H1 (cell line): ENCODE measurements at regions not wholly inside any gene's neighbourhood (a gene's known extent, or its start where the extent isn't known, plus 50 kb on each side); places are given as distances from the start of the nearest gene placed in this dataset.
"Not testable (repeated sequence)": the region's sequence is repeated elsewhere in the genome, so short reads cannot be mapped to it uniquely, and the experiment has no call there.

ENCODE experiments used
- BRCA1 ChIP-seq: IDR thresholded peaks from 2 replicates; pipeline ENCODE4 v1.6.1; 2012; ENCODE audit warnings: low read depth, low read length, improper control_type of control experiment
- CHD2 ChIP-seq: IDR thresholded peaks from 2 replicates; pipeline ENCODE4 v1.6.1; 2012; ENCODE audit warnings: low read length, improper control_type of control experiment
- CTCF ChIP-seq, 3 experiments: IDR thresholded peaks; 1 replicate in 2 of 3; 2 replicates in 1 of 3; pipeline versions ENCODE4 v1.5.1 to v1.6.1; 2011; ENCODE audit warnings: low read length in 3 of 3, mild to moderate bottlenecking in 3 of 3, inconsistent platforms in 2 of 3, low read depth in 1 of 3, moderate library complexity in 1 of 3; ENCODE audit not compliant: insufficient read depth in 1 of 3; ENCODE audit errors: control extremely low read depth in 1 of 3
- EZH2 ChIP-seq: fragments of 200-600 bp; sonication (generic); IDR thresholded peaks from 2 replicates; pipeline ENCODE4 v1.7.1; 2012; ENCODE audit warnings: low read depth, mild to moderate bottlenecking, moderate library complexity, low read length, inconsistent platforms; ENCODE audit not compliant: severe bottlenecking
- JUND ChIP-seq: IDR thresholded peaks from 2 replicates; pipeline ENCODE4 v1.6.1; 2011; ENCODE audit warnings: mild to moderate bottlenecking, improper control_type of control experiment, low read length
- NRF1 ChIP-seq: IDR thresholded peaks from 2 replicates; pipeline ENCODE4 v1.6.1; 2011; ENCODE audit warnings: mild to moderate bottlenecking, low read depth, low read length, improper control_type of control experiment
- PHF8 ChIP-seq: fragments of 200-600 bp; sonication (generic); conservative IDR thresholded peaks from 2 replicates; pipeline ENCODE4 v1.7.1; 2012; ENCODE audit warnings: low read depth, mild to moderate bottlenecking, inconsistent platforms, low read length, moderate library complexity
- POLR2AphosphoS5 ChIP-seq: IDR thresholded peaks from 2 replicates; pipeline ENCODE4 v1.6.1; 2011; ENCODE audit warnings: low read depth, low read length
- YY1 ChIP-seq: IDR thresholded peaks from 2 replicates; pipeline ENCODE4 v1.6.1; 2011; ENCODE audit warnings: low read depth, mild to moderate bottlenecking, low read length

GRCh38 chr1:38493306-38493705, 366.3 kb downstream of the RRAGC start:
- TF ChIP-seq POLR2AphosphoS5; EZH2; JUND; YY1; BRCA1; CTCF (IDR thresholded peaks at IDR 0.05; ENCODE audit: control extremely low read depth in 1 of 3, insufficient read depth in 1 of 3, low read depth in 1 of 3, low read length in 3 of 3); PHF8; CHD2; NRF1: not testable (repeated sequence)
